ENCODE measurements at regions not wholly inside any gene's neighbourhood (a gene's known extent, or its start where the extent isn't known, plus 50 kb on each side); places are given as distances from the start of the nearest gene placed in this dataset.

GRCh38 chr2:136404176-136404575 lies 286.2 kb upstream of the CXCR4 start:
- no peak for FAIRE-seq
- H3K36me3 ChIP-seq = no peaks in the 10 kb centered on the region
- H3K4me3 ChIP-seq = no peak overlapping the region
- H3K27ac ChIP-seq = no peak overlapping the region
- ATAC-seq = no peak
- intact Hi-C loops (cut with DNase I) = no loop called here
- no peak for DNase-seq
- TF ChIP-seq CTCF (IDR thresholded peaks at IDR 0.05) = no peak
- peaks cover 0 to 3% (median 0%) of the 10 kb centered on the region in 4 donors for H3K27me3 ChIP-seq
- H3K9me3 ChIP-seq = no peaks in the 10 kb centered on the region
- H3K4me1 ChIP-seq = no peaks in the 10 kb centered on the region

- WGBS, 2 donors = 65 to 66% methylated on average over 6 of the region's 6 CpGs
- Histone ChIP-seq H3K4me1 (no peaks in the 10 kb centered on the region), H3K36me3 (no peaks in the 10 kb centered on the region), H3K27me3 (peaks cover 0 to 3% (median 0%) of the 10 kb centered on the region in 4 donors), H3K9me3 (no peaks in the 10 kb centered on the region), H3K4me3 (no peak overlapping the region), H3K27ac (no peak overlapping the region)
- intact Hi-C loops (cut with DNase I) = no loop called here
- FAIRE-seq (no peak), ATAC-seq (no peak), DNase-seq (no peak)
- TF ChIP-seq CTCF (IDR thresholded peaks at IDR 0.05) = no peak
These were observed 284.3 kb upstream of the CXCR4 start for GRCh38 chr2:136402281-136402680.

GRCh38 chr2:136399667-136400289 lies 281.8 kb upstream of the CXCR4 start:
- Histone ChIP-seq H3K4me1 (no peaks in the 10 kb centered on the region), H3K27ac (no peak overlapping the region), H3K9me3 (no peaks in the 10 kb centered on the region), H3K36me3 (no peaks in the 10 kb centered on the region), H3K27me3 (peaks cover 0 to 3% (median 0%) of the 10 kb centered on the region in 4 donors), H3K4me3 (no peak overlapping the region)
- 59 to 69% methylated on average over 6 of the region's 6 CpGs for WGBS, 2 donors
- intact Hi-C loops (cut with DNase I) = no loop called here
- DNase-seq (no peak), ATAC-seq (peak in 1 of 4 donors; percentile 14), FAIRE-seq (no peak)
- no peak for TF ChIP-seq CTCF (IDR thresholded peaks at IDR 0.05)

- intact Hi-C loops (cut with DNase I) = no loop called here
- no peak for TF ChIP-seq CTCF (IDR thresholded peaks at IDR 0.05)
- Histone ChIP-seq H3K36me3 (no peaks in the 10 kb centered on the region), H3K9me3 (no peaks in the 10 kb centered on the region), H3K4me3 (no peak overlapping the region), H3K27me3 (no peaks in the 10 kb centered on the region), H3K27ac (no peak overlapping the region), H3K4me1 (no peaks in the 10 kb centered on the region)
- no peak for ATAC-seq
- no peak for FAIRE-seq
- WGBS, 2 donors = 81 to 82% methylated on average over 2 of the region's 2 CpGs
- DNase-seq = no peak
These were observed 277.6 kb upstream of the CXCR4 start for GRCh38 chr2:136395582-136395981.

- no peak overlapping the region for H3K4me3 ChIP-seq
- WGBS, 2 donors = 73 to 81% methylated on average over 8 of the region's 8 CpGs
- no peaks in the 10 kb centered on the region for H3K4me1 ChIP-seq
- no peaks in the 10 kb centered on the region for H3K9me3 ChIP-seq
- no peak overlapping the region for H3K27ac ChIP-seq
- no peak for TF ChIP-seq CTCF (IDR thresholded peaks at IDR 0.05)
- FAIRE-seq (no peak), DNase-seq (no peak), ATAC-seq (no peak)
- no peaks in the 10 kb centered on the region for H3K36me3 ChIP-seq
- H3K27me3 ChIP-seq = no peaks in the 10 kb centered on the region
- intact Hi-C loops (cut with DNase I) = no loop called here
These were observed 276.4 kb upstream of the CXCR4 start for GRCh38 chr2:136394136-136395060.
